Left ventricle myocardium inferior (tissue), 1 donor: ENCODE measurements at regions not wholly inside any gene's neighbourhood (a gene's known extent, or its start where the extent isn't known, plus 50 kb on each side); places are given as distances from the start of the nearest gene placed in this dataset.

Experiments
- DNase-seq: peaks from one replicate; pipeline ENCODE4 v3.0.0-alpha.2; 2020
- H3K27ac ChIP-seq: fragments of 200-600 bp; replicated peaks from 2 replicates; pipeline ENCODE4 v1.8.0; 2021
- H3K27me3 ChIP-seq: fragments of 200-600 bp; 2 replicates; pipeline ENCODE4 v1.8.0; 2021; ENCODE audit warnings: low read depth
- H3K36me3 ChIP-seq: fragments of 200-600 bp; 2 replicates; pipeline ENCODE4 v1.8.0; 2021
- H3K4me1 ChIP-seq: fragments of 200-600 bp; 2 replicates; pipeline ENCODE4 v1.8.0; 2021
- H3K4me3 ChIP-seq: fragments of 200-600 bp; 2 replicates; pipeline ENCODE4 v1.8.0; 2021; ENCODE audit warnings: mild to moderate bottlenecking, moderate library complexity
- H3K9me3 ChIP-seq: fragments of 200-600 bp; replicated peaks from 2 replicates; pipeline ENCODE4 v1.8.0; 2021
- CTCF ChIP-seq: fragments of 200-600 bp; IDR thresholded peaks from 2 replicates; pipeline ENCODE4 v1.8.0; 2021; ENCODE audit warnings: antibody characterized with exemption, mild to moderate bottlenecking, borderline replicate concordance
- intact Hi-C: fragments of 100-400 bp; cut with micrococcal nuclease; formaldehyde crosslinking; loops from one replicate; pipeline ENCODE4 v1.11.0; 2022
- donor health status: DM: no; HTN: yes; CAD: no; lungs with severe emphysema.

DNA sequence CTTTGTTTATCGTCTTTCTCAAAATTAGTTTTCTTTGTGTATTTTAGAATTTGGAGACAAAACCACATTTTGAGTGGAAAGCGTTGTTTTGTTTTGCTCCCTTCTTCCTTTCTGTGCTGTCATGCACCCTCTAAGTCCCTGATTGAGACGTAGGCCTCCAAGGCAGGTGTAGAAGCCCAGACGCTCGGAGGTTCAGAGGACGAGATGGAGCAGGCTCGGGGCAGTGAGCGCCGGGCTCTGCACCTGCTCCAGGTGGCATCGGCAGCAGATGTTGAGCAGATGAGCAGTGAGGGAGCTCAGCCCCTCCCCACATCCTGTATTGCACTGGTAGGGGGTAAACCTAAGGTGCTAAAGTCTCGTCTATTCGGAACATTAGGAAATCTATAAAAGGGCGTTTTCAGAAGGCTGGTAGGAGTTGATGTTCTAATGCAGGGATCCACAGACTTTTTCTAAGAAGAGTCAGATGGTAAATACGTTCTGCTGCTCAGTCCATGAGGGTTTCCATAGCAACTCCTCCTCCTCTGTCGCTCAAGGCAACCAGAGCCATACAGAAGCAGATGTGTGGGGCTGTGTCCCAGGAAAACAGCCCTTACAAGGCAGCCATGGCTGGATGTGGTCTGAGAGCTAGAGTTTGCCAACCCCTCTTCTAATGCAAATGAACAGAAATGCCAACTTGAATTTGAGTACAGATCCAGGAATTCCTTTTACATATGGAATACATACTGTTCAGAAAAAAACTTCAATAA is 724.2 kb downstream of the BRD1 start:
- H3K36me3 ChIP-seq = no peaks in the 10 kb centered on the region
- H3K27me3 ChIP-seq = peaks cover 98% of the 10 kb centered on the region
- intact Hi-C loops = no loop called here
- no peak for DNase-seq
- H3K4me1 ChIP-seq = no peaks in the 10 kb centered on the region
- H3K4me3 ChIP-seq = no peak overlapping the region
- TF ChIP-seq CTCF = no peak
- no peak overlapping the region for H3K27ac ChIP-seq
- no peaks in the 10 kb centered on the region for H3K9me3 ChIP-seq

- no peaks in the 10 kb centered on the region for H3K4me1 ChIP-seq
- no peaks in the 10 kb centered on the region for H3K36me3 ChIP-seq
- peaks cover 91% of the 10 kb centered on the region for H3K27me3 ChIP-seq
- H3K27ac ChIP-seq = no peak overlapping the region
- no peak overlapping the region for H3K4me3 ChIP-seq
- no peak for DNase-seq
- no peak for TF ChIP-seq CTCF
- no peaks in the 10 kb centered on the region for H3K9me3 ChIP-seq
- intact Hi-C loops = no loop called here
Measured at GRCh38 chr22:49102367-49102766, 725.3 kb downstream of the BRD1 start.

- Histone ChIP-seq H3K36me3 (no peaks in the 10 kb centered on the region), H3K27me3 (peaks cover 86% of the 10 kb centered on the region), H3K9me3 (no peaks in the 10 kb centered on the region), H3K4me1 (no peaks in the 10 kb centered on the region), H3K27ac (no peak overlapping the region), H3K4me3 (no peak overlapping the region)
- intact Hi-C loops = no loop called here
- TF ChIP-seq CTCF = no peak
- DNase-seq = no peak
Measured at GRCh38 chr22:49101873-49102272, 725.8 kb downstream of the BRD1 start.

GRCh38 chr22:49101225-49101624 is 726.4 kb downstream of the BRD1 start:
- intact Hi-C loops = no loop called here
- no peak for DNase-seq
- Histone ChIP-seq H3K27ac (no peak overlapping the region), H3K4me1 (no peaks in the 10 kb centered on the region), H3K36me3 (no peaks in the 10 kb centered on the region), H3K9me3 (no peaks in the 10 kb centered on the region), H3K4me3 (no peak overlapping the region), H3K27me3 (peaks cover 79% of the 10 kb centered on the region)
- TF ChIP-seq CTCF = no peak

DNA sequence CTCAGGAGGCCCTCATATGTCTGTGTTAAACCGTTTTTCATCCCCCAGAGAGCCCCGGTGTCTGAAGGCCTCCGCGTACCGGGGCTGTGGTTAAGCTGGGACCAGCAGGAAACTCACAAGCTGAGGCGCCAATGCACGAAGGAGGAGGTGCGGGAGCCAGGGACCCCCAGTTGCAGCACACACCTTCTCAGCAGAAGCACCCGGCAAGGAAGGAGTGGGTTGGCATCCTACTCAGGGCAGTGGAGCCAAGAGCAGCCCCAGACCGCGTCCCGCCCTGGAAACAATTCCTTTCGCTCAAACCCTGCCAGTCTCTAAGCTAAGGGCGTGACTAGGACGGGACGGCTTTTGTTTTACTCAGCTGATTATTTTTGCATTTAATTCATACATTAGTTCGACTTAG is 726.9 kb downstream of the BRD1 start:
- no peak for TF ChIP-seq CTCF
- intact Hi-C loops = no loop called here
- H3K27ac ChIP-seq = no peak overlapping the region
- no peaks in the 10 kb centered on the region for H3K4me1 ChIP-seq
- H3K27me3 ChIP-seq = peaks cover 76% of the 10 kb centered on the region
- DNase-seq = no peak
- H3K36me3 ChIP-seq = no peaks in the 10 kb centered on the region
- H3K4me3 ChIP-seq = no peak overlapping the region
- no peaks in the 10 kb centered on the region for H3K9me3 ChIP-seq

DNA sequence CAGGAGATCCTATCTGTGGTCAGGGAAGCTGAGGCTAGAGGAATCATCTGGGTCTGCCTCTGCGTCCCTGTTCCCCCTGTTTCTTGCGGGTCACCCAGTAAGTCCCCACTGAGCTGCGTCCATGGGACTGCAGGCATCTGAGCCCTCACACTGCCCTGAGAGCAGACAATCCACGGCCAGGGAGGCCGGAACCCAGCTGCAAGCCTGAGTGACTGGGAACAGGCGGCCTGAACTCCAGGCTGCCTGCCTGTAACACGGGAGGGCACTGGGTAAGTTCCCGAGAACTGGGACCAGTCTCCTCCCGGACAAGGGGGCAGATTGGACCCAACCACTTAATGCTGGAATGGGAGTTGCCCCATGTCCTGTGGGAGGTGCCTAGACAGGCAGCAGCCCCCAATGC is 727.4 kb downstream of the BRD1 start:
- Histone ChIP-seq H3K4me3 (no peak overlapping the region), H3K36me3 (no peaks in the 10 kb centered on the region), H3K27me3 (peaks cover 76% of the 10 kb centered on the region), H3K9me3 (no peaks in the 10 kb centered on the region), H3K4me1 (no peaks in the 10 kb centered on the region), H3K27ac (no peak overlapping the region)
- no peak for DNase-seq
- TF ChIP-seq CTCF = no peak
- intact Hi-C loops = no loop called here
